ENCODE measurements at regions not wholly inside any gene's neighbourhood (a gene's known extent, or its start where the extent isn't known, plus 50 kb on each side); places are given as distances from the start of the nearest gene placed in this dataset.

GRCh38 chr13:27012482-27013197 is 159.0 kb downstream of the USP12 start:
- TF ChIP-seq EP300 (IDR thresholded peaks at IDR 0.05; ENCODE audit: low read depth) (no peak), CTCF (IDR thresholded peaks at IDR 0.05) (no peak)

Measured in transverse colon (tissue), 3 donors.